MM.1S (cell line): ENCODE measurements at regions not wholly inside any gene's neighbourhood (a gene's known extent, or its start where the extent isn't known, plus 50 kb on each side); places are given as distances from the start of the nearest gene placed in this dataset.

Source experiments
- DNase-seq: peaks from one replicate; pipeline ENCODE4 v3.0.0-alpha.2; 2015
- H2AFZ ChIP-seq: fragments of 300-600 bp; sonication (generic); 2 replicates; pipeline ENCODE4 v1.6.0; 2016; ENCODE audit warnings: antibody characterized with exemption, low read length
- H3F3A ChIP-seq: fragments of 300-600 bp; sonication (generic); 2 replicates; pipeline ENCODE4 v1.6.1; 2016; ENCODE audit warnings: mild to moderate bottlenecking, antibody characterized with exemption, low read length, moderate library complexity, mixed read lengths; ENCODE audit not compliant: insufficient read depth
- H3K27ac ChIP-seq: fragments of 300-600 bp; sonication (generic); 2 replicates; pipeline ENCODE4 v1.5.1; 2016; ENCODE audit warnings: mild to moderate bottlenecking, low read length
- H3K27me3 ChIP-seq: fragments of 300-600 bp; sonication (generic); replicated peaks from 2 replicates; pipeline ENCODE4 v1.6.0; 2016; ENCODE audit warnings: low read length; ENCODE audit not compliant: insufficient read depth
- H3K36me3 ChIP-seq: fragments of 300-600 bp; sonication (generic); replicated peaks from 2 replicates; pipeline ENCODE4 v1.6.1; 2016; ENCODE audit warnings: mild to moderate bottlenecking, low read length, mixed read lengths; ENCODE audit not compliant: insufficient read depth
- H3K4me1 ChIP-seq: fragments of 300-600 bp; sonication (generic); 2 replicates; pipeline ENCODE4 v1.6.1; 2016; ENCODE audit warnings: low read length, mixed read lengths
- H3K4me2 ChIP-seq: fragments of 300-600 bp; sonication (generic); 2 replicates; pipeline ENCODE4 v1.6.0; 2016; ENCODE audit warnings: low read depth, low read length
- H3K4me3 ChIP-seq: fragments of 300-600 bp; sonication (generic); 2 replicates; pipeline ENCODE4 v1.5.1; 2016; ENCODE audit warnings: low read length, mixed read lengths
- H3K79me2 ChIP-seq: fragments of 300-600 bp; sonication (generic); 2 replicates; pipeline ENCODE4 v1.6.1; 2016; ENCODE audit warnings: mixed run types, low read length, mixed read lengths
- H3K9ac ChIP-seq: fragments of 300-600 bp; sonication (generic); 2 replicates; pipeline ENCODE4 v1.6.1; 2016; ENCODE audit warnings: low read length, mixed read lengths
- H3K9me2 ChIP-seq: fragments of 300-600 bp; sonication (generic); replicated peaks from 2 replicates; pipeline ENCODE4 v1.6.1; 2016; ENCODE audit warnings: mild to moderate bottlenecking, low read length, mixed read lengths; ENCODE audit not compliant: insufficient read depth
- H3K9me3 ChIP-seq: fragments of 300-600 bp; sonication (generic); replicated peaks from 2 replicates; pipeline ENCODE4 v1.6.1; 2016; ENCODE audit warnings: mild to moderate bottlenecking, low read length, mixed read lengths; ENCODE audit not compliant: insufficient read depth
- H4K20me1 ChIP-seq: fragments of 300-600 bp; sonication (generic); 2 replicates; pipeline ENCODE4 v1.6.1; 2016; ENCODE audit warnings: mild to moderate bottlenecking, low read length, moderate library complexity, mixed read lengths; ENCODE audit not compliant: insufficient read depth
- CTCF ChIP-seq: fragments of 300-600 bp; sonication (generic); IDR thresholded peaks from 2 replicates; pipeline ENCODE4 v1.5.1; 2016; ENCODE audit warnings: antibody characterized with exemption, low read length, mixed read lengths
- EZH2 ChIP-seq: fragments of 300-600 bp; sonication (generic); optimal IDR thresholded peaks from 2 replicates; pipeline ENCODE3; 2017; ENCODE audit warnings: low read depth, mild to moderate bottlenecking, antibody characterized with exemption, low read length, mixed read lengths
- EZH2phosphoT487 ChIP-seq: fragments of 300-600 bp; sonication (generic); IDR thresholded peaks from 2 replicates; pipeline ENCODE4 v1.6.1; 2018; ENCODE audit warnings: antibody characterized with exemption, low read length

- Histone ChIP-seq H2AFZ (no peak overlapping the region), H4K20me1 (no peaks in the 10 kb centered on the region), H3K27me3 (no peaks in the 10 kb centered on the region), H3K9me3 (no peaks in the 10 kb centered on the region; the same call in 1 of the 2 replicates), H3K4me2 (no peak overlapping the region), H3K9ac (no peak overlapping the region), H3K9me2 (no peaks in the 10 kb centered on the region), H3K27ac (no peak overlapping the region), H3K4me3 (no peak overlapping the region), H3K79me2 (no peaks in the 10 kb centered on the region), H3K36me3 (no peaks in the 10 kb centered on the region), H3F3A (no peaks in the 10 kb centered on the region), H3K4me1 (no peaks in the 10 kb centered on the region)
- no peak for TF ChIP-seq EZH2
- no peak for TF ChIP-seq EZH2phosphoT487
- no peak for TF ChIP-seq CTCF
- no peak for DNase-seq
These were observed 1138.5 kb downstream of the NCAM2 start for GRCh38 chr21:22136740-22137139.

- no peak overlapping the region for H3K4me2 ChIP-seq
These were observed 1140.2 kb downstream of the NCAM2 start for GRCh38 chr21:22138297-22139016.

GRCh38 chr21:22145545-22145944 lies 1147.3 kb downstream of the NCAM2 start:
- no peak for DNase-seq
- no peaks in the 10 kb centered on the region for H3K9me3 ChIP-seq

More at GRCh38 chr21:22138297-22139016, 1140.2 kb downstream of the NCAM2 start:
- H4K20me1 ChIP-seq: no peaks in the 10 kb centered on the region
- no peaks in the 10 kb centered on the region for H3F3A ChIP-seq
- no peaks in the 10 kb centered on the region for H3K36me3 ChIP-seq
- no peaks in the 10 kb centered on the region for H3K4me1 ChIP-seq
- no peak overlapping the region for H3K4me3 ChIP-seq
- no peak overlapping the region for H3K27ac ChIP-seq
- no peaks in the 10 kb centered on the region for H3K27me3 ChIP-seq
- H3K9me3 ChIP-seq: no peaks in the 10 kb centered on the region
- DNase-seq: no peak
- no peak overlapping the region for H2AFZ ChIP-seq
- TF ChIP-seq EZH2 (no peak), EZH2phosphoT487 (no peak)
- H3K9ac ChIP-seq: no peak overlapping the region
- no peaks in the 10 kb centered on the region for H3K9me2 ChIP-seq
- no peaks in the 10 kb centered on the region for H3K79me2 ChIP-seq

More at GRCh38 chr21:22145545-22145944, 1147.3 kb downstream of the NCAM2 start:
- Histone ChIP-seq H2AFZ (no peak overlapping the region), H3K27ac (no peak overlapping the region), H3K4me3 (no peak overlapping the region), H3K4me2 (no peak overlapping the region), H3K9me2 (no peaks in the 10 kb centered on the region), H3K79me2 (no peaks in the 10 kb centered on the region), H3F3A (no peaks in the 10 kb centered on the region), H3K4me1 (no peaks in the 10 kb centered on the region), H3K27me3 (no peaks in the 10 kb centered on the region), H3K36me3 (no peaks in the 10 kb centered on the region), H4K20me1 (no peaks in the 10 kb centered on the region), H3K9ac (no peak overlapping the region)
- no peak for TF ChIP-seq EZH2phosphoT487
- no peak for TF ChIP-seq EZH2
- no peak for TF ChIP-seq CTCF
